Spleen (tissue), 7 donors: ENCODE measurements at regions not wholly inside any gene's neighbourhood (a gene's known extent, or its start where the extent isn't known, plus 50 kb on each side); places are given as distances from the start of the nearest gene placed in this dataset.

Experiments used
- POLR2A ChIP-seq, 3 donors: fragments of 450-650 bp; IDR thresholded peaks; one replicate each; pipeline ENCODE4 v1.5.1; 2017; ENCODE audit warnings: antibody characterized with exemption in 3 of 3, mild to moderate bottlenecking in 1 of 3
- TF ChIP-seq, protein P1 (sequence below), 11 experiments: fragments of 200-600 bp in 7 of 11; fragments of 450-650 bp in 4 of 11; sonication (generic) in 4 of 11; IDR thresholded peaks in 8 of 11; conservative IDR thresholded peaks in 3 of 11; 1 replicate in 7 of 11; 2 replicates in 4 of 11; pipeline versions ENCODE4 v1.4.0 to v1.8.0; 2016 to 2021; ENCODE audit warnings: antibody characterized with exemption in 11 of 11, inconsistent platforms in 4 of 11, mild to moderate bottlenecking in 1 of 11
- donor health status: DM: no; HTN: no; CAD: no; lungs with moderate emphysema.
- donor health status: DM: no; HTN: no; CAD: no.
- donor health status: DM: no; HTN: no; CAD: no.

DNA sequence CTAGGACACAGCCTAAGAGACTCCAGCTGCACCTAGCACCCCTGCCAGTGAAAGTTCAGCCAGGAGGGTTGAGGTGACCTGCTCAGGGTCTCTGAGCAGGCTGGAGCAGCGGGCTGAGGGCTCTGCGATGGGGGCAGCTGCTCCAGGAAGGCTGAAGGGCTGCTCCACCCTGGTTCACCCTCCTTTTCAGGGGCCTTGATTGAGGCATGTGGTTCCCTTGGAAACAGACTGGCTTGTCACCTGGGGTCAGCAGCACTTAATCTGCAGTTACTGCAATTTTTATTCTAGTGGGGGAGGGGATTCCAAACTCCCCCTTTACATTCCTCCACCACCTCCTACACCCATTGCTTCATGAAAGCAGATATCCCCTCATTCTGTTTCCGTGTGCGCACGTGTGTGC is 85.3 kb upstream of the UNC5B start:
- TF ChIP-seq POLR2A (IDR thresholded peaks at IDR 0.05), result no peak
- TF ChIP-seq, protein P1, sequence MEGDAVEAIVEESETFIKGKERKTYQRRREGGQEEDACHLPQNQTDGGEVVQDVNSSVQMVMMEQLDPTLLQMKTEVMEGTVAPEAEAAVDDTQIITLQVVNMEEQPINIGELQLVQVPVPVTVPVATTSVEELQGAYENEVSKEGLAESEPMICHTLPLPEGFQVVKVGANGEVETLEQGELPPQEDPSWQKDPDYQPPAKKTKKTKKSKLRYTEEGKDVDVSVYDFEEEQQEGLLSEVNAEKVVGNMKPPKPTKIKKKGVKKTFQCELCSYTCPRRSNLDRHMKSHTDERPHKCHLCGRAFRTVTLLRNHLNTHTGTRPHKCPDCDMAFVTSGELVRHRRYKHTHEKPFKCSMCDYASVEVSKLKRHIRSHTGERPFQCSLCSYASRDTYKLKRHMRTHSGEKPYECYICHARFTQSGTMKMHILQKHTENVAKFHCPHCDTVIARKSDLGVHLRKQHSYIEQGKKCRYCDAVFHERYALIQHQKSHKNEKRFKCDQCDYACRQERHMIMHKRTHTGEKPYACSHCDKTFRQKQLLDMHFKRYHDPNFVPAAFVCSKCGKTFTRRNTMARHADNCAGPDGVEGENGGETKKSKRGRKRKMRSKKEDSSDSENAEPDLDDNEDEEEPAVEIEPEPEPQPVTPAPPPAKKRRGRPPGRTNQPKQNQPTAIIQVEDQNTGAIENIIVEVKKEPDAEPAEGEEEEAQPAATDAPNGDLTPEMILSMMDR (IDR thresholded peaks at IDR 0.05 in 8 of 11, conservative IDR thresholded peaks at IDR 0.05 in 3 of 11), result no peak
